Kidney (tissue), 13 donors: ENCODE measurements at regions not wholly inside any gene's neighbourhood (a gene's known extent, or its start where the extent isn't known, plus 50 kb on each side); places are given as distances from the start of the nearest gene placed in this dataset.

Experiments
- DNase-seq, 5 donors: peaks; one replicate each; pipeline ENCODE4 v3.0.0-alpha.2; 2013 to 2020
- FAIRE-seq: peaks from 2 replicates; lab custom pipeline; 2012; peaks lifted over from hg19 to GRCh38; lab: Jason Lieb, UNC
- H3K27ac ChIP-seq, 2 donors: one replicate each; pipeline ENCODE4 v1.7.0; 2013; ENCODE audit warnings: low read depth in 2 of 2, low read length in 2 of 2, inconsistent platforms in 1 of 2
- H3K27me3 ChIP-seq: one replicate; pipeline ENCODE4 v1.7.1; 2013; ENCODE audit warnings: low read length, inconsistent platforms; ENCODE audit not compliant: control insufficient read depth, insufficient read depth
- H3K36me3 ChIP-seq, 3 donors: one replicate each; pipeline versions ENCODE4 v1.7.0 to v1.7.1; 2013; ENCODE audit warnings: low read length in 3 of 3, control low read depth in 1 of 3, inconsistent platforms in 1 of 3; ENCODE audit not compliant: insufficient read depth in 3 of 3, control insufficient read depth in 2 of 3
- H3K4me1 ChIP-seq, 3 donors: one replicate each; pipeline versions ENCODE4 v1.7.0 to v1.7.1; 2013; ENCODE audit warnings: low read length in 3 of 3, inconsistent platforms in 1 of 3, low read depth in 1 of 3; ENCODE audit not compliant: control insufficient read depth in 2 of 3, insufficient read depth in 2 of 3
- H3K4me3 ChIP-seq, 3 donors: one replicate each; pipeline versions ENCODE4 v1.7.0 to v1.8.1; 2013; ENCODE audit warnings: low read length in 3 of 3, control low read depth in 1 of 3, inconsistent platforms in 1 of 3
- H3K9ac ChIP-seq, 3 donors: one replicate each; pipeline versions ENCODE4 v1.7.0 to v1.7.1; 2013; ENCODE audit warnings: low read length in 3 of 3, control low read depth in 1 of 3, inconsistent platforms in 1 of 3
- H3K9me3 ChIP-seq, 3 donors: one replicate each; pipeline versions ENCODE4 v1.7.0 to v1.7.1; 2013; ENCODE audit warnings: low read length in 3 of 3, control low read depth in 1 of 3, inconsistent platforms in 1 of 3; ENCODE audit not compliant: control insufficient read depth in 2 of 3, insufficient read depth in 1 of 3
- intact Hi-C: fragments of 100-400 bp; cut with DNase I; formaldehyde crosslinking; loops from one replicate; pipeline ENCODE4 v1.11.1; 2022
- TF ChIP-seq, protein P1 (sequence below): IDR thresholded peaks from 3 replicates; pipeline ENCODE4 v1.5.1; 2012; ENCODE audit warnings: mild to moderate bottlenecking, moderate library complexity, borderline replicate concordance; ENCODE audit not compliant: insufficient read depth; ENCODE audit errors: extremely low read depth
- donor health status: control.
- donor health status: control.
- donor health status: control.
- donor health status: control.
- donor health status: control.
- donor health status: DM: yes; HTN: yes; CAD: no.
- donor health status: Normal renal cell carcinoma (clear cell type).

- intact Hi-C loops, result no loop called here
- Histone ChIP-seq H3K4me1 (no peaks in the 10 kb centered on the region), H3K9ac (no peak overlapping the region), H3K27ac (no peak overlapping the region), H3K27me3 (no peaks in the 10 kb centered on the region), H3K9me3 (no peaks in the 10 kb centered on the region), H3K36me3 (peaks cover 0 to 2% (median 0%) of the 10 kb centered on the region in 3 donors), H3K4me3 (no peak overlapping the region)
- DNase-seq (no peak), FAIRE-seq (no peak)
- TF ChIP-seq, protein P1, sequence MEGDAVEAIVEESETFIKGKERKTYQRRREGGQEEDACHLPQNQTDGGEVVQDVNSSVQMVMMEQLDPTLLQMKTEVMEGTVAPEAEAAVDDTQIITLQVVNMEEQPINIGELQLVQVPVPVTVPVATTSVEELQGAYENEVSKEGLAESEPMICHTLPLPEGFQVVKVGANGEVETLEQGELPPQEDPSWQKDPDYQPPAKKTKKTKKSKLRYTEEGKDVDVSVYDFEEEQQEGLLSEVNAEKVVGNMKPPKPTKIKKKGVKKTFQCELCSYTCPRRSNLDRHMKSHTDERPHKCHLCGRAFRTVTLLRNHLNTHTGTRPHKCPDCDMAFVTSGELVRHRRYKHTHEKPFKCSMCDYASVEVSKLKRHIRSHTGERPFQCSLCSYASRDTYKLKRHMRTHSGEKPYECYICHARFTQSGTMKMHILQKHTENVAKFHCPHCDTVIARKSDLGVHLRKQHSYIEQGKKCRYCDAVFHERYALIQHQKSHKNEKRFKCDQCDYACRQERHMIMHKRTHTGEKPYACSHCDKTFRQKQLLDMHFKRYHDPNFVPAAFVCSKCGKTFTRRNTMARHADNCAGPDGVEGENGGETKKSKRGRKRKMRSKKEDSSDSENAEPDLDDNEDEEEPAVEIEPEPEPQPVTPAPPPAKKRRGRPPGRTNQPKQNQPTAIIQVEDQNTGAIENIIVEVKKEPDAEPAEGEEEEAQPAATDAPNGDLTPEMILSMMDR, result no peak
Measured at GRCh38 chr3:65013053-65013452, 325.3 kb upstream of the ADAMTS9 start.

GRCh38 chr3:65006300-65006739 is 318.5 kb upstream of the ADAMTS9 start:
- Histone ChIP-seq H3K4me1 (no peaks in the 10 kb centered on the region), H3K9me3 (no peaks in the 10 kb centered on the region), H3K27ac (no peak overlapping the region), H3K4me3 (no peak overlapping the region), H3K36me3 (peaks cover 0 to 2% (median 0%) of the 10 kb centered on the region in 3 donors), H3K27me3 (no peaks in the 10 kb centered on the region), H3K9ac (no peak overlapping the region)
- intact Hi-C loops, result no loop called here
- DNase-seq (peak in 1 of 5 donors; percentile 51), FAIRE-seq (no peak)
- TF ChIP-seq, protein P1, result no peak

DNA sequence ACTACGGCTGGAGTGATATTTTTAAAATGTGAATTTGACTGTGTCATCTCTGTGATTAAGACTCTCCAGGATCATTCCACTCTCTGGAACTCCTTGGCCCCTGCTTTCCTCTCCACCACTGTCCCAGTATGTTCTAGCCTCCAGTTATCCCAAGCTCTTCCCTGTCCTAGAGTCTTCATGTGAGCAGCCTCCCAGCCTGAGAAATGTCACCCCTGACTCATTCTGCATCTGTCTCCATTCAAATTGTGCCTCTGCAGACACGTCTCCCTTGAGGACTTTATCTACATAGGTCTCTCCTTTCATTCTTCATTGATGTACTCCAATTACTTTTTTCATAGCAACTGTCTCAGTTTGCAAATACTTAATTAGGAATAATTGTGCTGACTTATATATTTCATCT is 317.7 kb upstream of the ADAMTS9 start:
- DNase-seq, result no peak
- FAIRE-seq, result no peak
- H3K9ac ChIP-seq, result no peak overlapping the region
- H3K4me1 ChIP-seq, result no peaks in the 10 kb centered on the region
- intact Hi-C loops, result no loop called here
- H3K27ac ChIP-seq, result peak overlapping the region in 1 of 2 donors; percentile 23
- no peak overlapping the region for H3K4me3 ChIP-seq
- TF ChIP-seq, protein P1, result no peak
- H3K36me3 ChIP-seq, result no peaks in the 10 kb centered on the region
- H3K9me3 ChIP-seq, result no peaks in the 10 kb centered on the region
- no peaks in the 10 kb centered on the region for H3K27me3 ChIP-seq

GRCh38 chr3:65004795-65005295 is 317.0 kb upstream of the ADAMTS9 start:
- Histone ChIP-seq H3K4me1 (no peaks in the 10 kb centered on the region), H3K9me3 (no peaks in the 10 kb centered on the region), H3K9ac (no peak overlapping the region), H3K36me3 (no peaks in the 10 kb centered on the region), H3K4me3 (no peak overlapping the region), H3K27ac (no peak overlapping the region), H3K27me3 (no peaks in the 10 kb centered on the region)
- DNase-seq (no peak), FAIRE-seq (no peak)
- intact Hi-C loops, result no loop called here
- TF ChIP-seq, protein P1, result no peak
